HG03060 (cell line): ENCODE measurements at regions not wholly inside any gene's neighbourhood (a gene's known extent, or its start where the extent isn't known, plus 50 kb on each side); places are given as distances from the start of the nearest gene placed in this dataset.

Experiments used
- ATAC-seq: cut with Tn5 transposase; IDR thresholded peaks from one replicate; pipeline ENCODE4 v1.9.1; 2021; ENCODE audit warnings: low read depth, moderate number of reproducible peaks; ENCODE audit not compliant: unreplicated experiment

DNA sequence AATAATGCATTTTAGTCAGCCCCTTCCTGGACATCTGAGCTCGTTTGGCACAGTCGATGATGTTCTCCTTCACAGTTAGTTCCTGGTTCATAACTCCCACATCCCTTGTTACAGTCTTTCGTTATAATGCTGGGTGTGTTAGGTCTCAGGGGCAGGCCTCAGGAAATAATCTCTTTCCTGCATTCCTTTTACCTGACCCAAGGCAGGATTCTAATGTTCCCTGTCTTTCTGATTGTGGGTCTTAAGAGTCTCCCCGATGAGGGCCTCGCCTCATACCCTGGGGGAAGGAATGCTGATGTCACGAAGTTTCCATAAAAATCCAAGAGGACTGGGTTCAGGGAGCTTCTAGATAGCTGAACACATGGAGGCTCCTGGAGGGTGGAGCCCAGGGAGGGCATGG, 104.0 kb upstream of the CARMIL1 start:
- ATAC-seq, result no peak

GRCh38 chr6:25175681-25176080, 103.5 kb upstream of the CARMIL1 start:
- no peak for ATAC-seq

- no peak for ATAC-seq
Measured at GRCh38 chr6:25176466-25176865, 102.7 kb upstream of the CARMIL1 start.

GRCh38 chr6:25177500-25178028, 101.6 kb upstream of the CARMIL1 start:
- no peak for ATAC-seq

DNA sequence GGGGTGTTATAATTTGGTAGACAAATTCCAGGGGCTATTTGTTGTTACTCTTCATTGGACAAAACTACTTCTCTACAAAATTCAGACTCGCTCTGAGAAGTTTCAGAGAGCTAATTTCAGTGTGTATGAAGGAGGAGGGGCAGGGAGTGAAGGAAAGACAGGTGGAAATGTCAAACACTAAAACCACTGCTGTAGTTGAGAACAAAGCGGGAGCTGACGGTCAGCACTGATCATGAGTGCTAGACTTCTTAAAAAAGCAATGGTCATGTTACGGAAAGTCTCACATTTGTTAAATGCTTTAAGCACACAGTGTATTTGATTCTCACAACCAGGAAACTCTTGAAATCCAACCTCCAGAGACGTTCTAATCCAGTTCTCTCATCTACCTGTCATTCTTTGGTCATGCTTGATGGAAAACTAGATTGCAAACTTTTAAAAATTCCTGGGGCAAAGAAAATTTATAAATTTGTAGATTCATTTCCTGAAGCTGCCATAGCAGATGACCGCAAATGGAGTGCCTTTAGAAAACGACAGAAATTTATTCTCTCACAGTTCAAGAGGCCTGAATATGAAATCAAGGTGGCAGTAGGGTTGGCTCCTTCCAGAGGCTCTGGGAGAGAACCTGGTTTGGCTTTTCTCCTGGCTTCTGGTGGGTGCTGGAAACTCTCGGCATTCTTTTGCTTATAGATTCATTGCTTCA, 100.7 kb upstream of the CARMIL1 start:
- no peak for ATAC-seq

DNA sequence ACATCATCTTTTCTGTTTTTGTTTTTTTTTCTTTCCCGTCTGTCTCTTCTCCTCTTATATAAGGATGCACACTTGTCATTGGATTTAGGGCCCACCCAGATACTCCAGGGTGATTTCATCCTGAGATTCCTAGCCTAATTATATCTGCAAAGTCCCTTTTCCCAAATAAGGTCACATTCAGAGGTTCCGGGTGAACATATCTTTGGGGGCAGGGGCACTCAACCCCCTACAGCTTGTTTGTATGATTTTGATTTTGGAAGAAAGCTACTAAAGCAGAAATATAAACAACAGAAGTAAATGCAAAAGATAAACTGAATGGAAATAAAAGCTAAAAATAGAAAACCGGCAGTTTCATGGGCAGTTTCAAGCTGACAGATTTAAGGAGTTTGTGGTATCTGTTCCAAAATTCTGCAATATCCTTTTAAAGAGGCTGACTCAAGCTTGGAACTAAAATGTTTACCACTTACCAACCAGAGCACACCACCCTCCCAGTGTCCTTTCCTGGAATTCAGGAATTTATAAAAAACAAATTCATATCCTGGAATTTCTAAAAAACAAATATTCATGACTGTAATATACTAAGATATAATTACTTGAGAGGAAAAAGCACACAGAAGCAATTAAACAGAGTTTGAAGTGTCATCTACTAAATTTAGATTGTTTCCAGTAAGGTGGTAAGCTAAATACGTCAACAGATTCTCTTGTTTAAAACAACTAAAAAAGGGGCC, 100.0 kb upstream of the CARMIL1 start:
- no peak for ATAC-seq

DNA sequence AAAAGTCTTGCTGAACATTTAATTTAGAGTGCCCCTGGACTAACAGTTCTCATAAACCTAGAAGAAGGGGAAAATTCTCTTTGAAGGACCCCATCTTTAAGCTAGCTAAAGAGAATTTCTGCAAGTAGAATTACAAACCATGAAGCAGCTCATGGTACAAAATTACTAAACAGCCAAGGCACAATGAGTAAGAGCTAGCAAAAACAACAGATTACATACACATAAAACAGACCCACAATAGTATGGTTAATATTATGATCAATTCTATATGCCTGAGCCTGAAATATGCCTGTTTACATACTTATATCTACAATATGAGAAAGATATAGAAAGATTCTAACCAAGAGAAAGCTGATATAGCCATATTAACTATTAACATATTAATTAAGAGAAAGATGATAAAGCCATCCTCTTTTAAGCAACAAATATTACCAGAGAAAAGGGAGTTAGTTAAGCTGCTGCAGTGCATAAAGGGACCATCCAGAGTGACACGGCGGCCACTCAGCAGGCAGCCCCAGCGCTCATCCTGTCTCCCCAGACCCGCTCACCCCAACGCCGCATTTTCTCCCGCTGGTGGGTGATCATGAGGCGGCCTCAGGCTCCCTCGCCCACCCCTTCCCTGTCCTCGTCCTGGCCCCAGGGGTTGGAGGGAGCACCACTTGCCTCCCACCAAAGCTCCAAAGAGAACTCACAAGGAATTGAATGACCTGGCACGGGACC, 98.4 kb upstream of the CARMIL1 start:
- ATAC-seq, result no peak

DNA sequence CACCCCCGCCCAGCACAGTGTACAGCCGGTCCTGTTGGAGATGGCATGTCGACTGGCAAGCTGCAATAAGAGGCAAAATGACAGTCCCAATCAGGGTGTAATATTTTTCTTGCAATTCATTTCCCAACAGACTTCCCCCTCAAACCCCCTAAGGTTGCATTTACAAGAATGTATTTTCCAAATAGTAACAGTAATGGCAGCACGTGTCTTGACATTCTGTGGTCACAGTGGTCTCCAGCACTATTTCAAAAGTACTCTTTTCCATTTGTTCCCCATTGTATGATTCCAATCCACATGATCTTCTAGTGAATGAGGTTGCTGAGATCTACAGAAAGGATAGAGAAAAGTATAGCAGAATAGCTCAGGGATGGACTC, 97.8 kb upstream of the CARMIL1 start:
- no peak for ATAC-seq

GRCh38 chr6:25181923-25182322, 97.3 kb upstream of the CARMIL1 start:
- ATAC-seq, result no peak

- ATAC-seq, result no peak
Measured at GRCh38 chr6:25186919-25187318, 92.3 kb upstream of the CARMIL1 start.

- ATAC-seq, result no peak
Measured at GRCh38 chr6:25188232-25188631, 90.9 kb upstream of the CARMIL1 start.

DNA sequence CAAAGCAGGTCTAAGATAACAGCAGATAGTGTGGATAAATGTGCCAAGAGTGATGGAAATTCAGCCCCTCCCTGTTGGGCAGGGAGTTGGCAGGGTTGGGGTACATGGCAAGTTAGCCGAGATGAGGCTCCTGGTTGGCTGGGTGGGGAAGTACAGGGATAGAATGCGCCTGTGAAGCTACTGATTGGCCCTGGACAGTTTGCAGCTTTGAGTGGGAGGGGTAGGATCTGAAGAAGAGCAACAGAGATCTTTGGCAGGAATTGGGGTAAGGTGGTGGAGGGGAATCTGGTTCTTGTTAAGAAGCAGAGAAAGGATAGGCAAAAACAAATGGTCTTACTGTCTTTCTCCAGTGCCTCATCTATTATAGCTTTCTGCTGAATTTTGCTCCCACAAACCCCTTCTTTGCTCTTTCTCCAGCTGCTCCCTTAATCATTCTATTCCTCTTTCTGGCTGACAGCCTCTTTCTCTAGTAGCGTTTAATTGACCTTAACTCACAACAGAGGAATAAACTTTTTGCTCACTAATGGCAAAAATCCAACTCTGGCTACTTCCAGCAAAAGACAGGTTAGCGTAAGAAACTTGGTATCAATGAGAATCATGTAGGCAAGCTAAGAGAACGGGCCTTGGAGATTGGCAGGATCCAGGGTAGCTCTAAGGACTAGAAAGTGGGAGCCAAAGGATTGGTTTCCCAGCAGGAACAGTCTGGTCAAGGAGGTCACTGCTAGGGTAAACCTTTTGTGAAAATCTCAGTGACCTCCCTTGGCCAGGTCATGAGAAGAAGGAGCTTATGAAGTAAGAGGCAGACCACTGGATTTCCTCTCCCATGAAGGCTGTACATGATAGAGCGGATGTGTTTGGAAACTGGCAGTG, 86.3 kb upstream of the CARMIL1 start:
- no peak for ATAC-seq

- no peak for ATAC-seq
Measured at GRCh38 chr6:25193460-25194171, 85.6 kb upstream of the CARMIL1 start.

GRCh38 chr6:25194172-25194678, 84.9 kb upstream of the CARMIL1 start:
- ATAC-seq, result no peak

DNA sequence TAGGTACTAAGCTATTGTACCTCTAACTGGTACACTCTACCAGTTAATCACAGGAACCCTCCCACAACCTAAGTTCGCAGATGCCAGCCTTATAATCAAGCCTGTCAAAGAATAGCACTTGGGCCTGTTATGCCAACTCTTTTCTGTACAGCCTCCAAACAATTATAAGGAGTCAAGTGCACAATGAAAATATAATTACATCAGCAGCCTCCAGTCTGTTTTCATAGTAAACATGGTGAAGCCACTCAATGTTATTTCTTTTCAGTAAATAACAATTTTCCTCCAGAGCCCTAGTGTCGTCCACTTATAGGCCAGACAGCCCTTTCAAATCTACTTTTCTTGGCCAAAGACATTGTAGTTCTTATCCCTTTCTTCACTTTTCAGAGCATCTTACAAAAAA, 82.7 kb upstream of the CARMIL1 start:
- ATAC-seq, result no peak

DNA sequence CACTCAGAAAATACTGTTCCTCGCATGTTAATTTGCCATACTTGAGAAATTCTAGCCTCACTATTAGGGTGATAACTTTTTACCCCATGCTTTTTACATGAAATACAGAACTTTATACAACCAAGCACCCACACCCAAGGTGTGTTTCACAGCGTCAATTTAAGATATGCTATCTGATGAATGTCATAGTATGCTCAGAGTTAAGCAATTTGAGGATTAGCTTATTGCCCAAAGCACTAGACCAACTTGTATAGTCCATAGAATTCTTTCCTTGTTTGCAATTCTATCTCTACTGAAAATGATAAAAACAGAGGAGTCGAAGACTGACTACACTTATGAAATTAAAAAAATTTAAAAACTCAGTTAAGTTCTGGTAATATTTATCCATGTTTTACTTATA, 82.1 kb upstream of the CARMIL1 start:
- ATAC-seq, result no peak

DNA sequence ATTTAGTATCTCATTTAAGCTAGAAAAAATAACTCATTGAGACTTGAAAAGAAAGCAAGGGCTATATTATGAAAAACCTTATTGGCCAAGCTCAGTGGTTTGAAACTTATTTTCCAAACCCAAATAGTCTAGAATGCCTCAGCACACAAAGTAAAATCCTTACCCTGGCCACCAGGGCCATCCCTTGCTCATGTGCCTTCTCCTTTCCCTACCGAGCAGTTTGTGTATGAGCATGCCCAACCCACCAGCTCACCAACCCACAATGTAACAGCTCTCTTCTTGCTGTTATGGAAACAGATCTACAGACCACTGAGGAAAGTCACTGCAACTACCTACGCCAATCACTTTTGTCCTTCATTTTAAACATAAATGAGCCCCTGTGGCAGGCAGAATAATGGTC, 79.6 kb upstream of the CARMIL1 start:
- ATAC-seq, result no peak

GRCh38 chr6:25202504-25202903, 76.7 kb upstream of the CARMIL1 start:
- no peak for ATAC-seq

- ATAC-seq, result no peak
Measured at GRCh38 chr6:25205629-25206028, 73.5 kb upstream of the CARMIL1 start.
